ENCODE measurements at regions not wholly inside any gene's neighbourhood (a gene's known extent, or its start where the extent isn't known, plus 50 kb on each side); places are given as distances from the start of the nearest gene placed in this dataset.

DNA sequence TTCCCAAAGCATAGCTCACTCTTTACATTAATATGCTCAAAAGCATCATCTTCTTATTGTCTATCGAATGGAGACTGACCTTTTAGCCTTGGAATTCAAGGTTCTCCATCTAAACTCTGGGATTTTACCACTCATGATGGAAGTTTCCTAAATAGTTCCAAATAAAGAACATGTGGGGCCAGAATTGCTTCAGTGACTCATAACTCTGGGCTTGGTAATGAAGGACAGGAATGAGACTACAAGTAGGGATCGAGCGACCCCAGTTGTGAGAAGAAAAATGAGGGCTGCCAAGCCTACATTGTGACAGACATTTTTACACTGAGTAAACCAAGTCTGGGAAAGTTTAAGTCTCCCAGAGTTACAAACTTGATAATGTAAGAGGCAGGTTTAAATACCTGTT lies 269.9 kb downstream of the CBLL2 start:
- Histone ChIP-seq H3K4me1 (no peaks in the 10 kb centered on the region), H3K4me3 (no peak overlapping the region), H3K27me3 (no peaks in the 10 kb centered on the region), H3K27ac (no peak overlapping the region), H3K9me3 (no peaks in the 10 kb centered on the region), H3K36me3 (ENCODE audit: low read depth, missing control alignments) (no peaks in the 10 kb centered on the region)
- TF ChIP-seq, protein P1, sequence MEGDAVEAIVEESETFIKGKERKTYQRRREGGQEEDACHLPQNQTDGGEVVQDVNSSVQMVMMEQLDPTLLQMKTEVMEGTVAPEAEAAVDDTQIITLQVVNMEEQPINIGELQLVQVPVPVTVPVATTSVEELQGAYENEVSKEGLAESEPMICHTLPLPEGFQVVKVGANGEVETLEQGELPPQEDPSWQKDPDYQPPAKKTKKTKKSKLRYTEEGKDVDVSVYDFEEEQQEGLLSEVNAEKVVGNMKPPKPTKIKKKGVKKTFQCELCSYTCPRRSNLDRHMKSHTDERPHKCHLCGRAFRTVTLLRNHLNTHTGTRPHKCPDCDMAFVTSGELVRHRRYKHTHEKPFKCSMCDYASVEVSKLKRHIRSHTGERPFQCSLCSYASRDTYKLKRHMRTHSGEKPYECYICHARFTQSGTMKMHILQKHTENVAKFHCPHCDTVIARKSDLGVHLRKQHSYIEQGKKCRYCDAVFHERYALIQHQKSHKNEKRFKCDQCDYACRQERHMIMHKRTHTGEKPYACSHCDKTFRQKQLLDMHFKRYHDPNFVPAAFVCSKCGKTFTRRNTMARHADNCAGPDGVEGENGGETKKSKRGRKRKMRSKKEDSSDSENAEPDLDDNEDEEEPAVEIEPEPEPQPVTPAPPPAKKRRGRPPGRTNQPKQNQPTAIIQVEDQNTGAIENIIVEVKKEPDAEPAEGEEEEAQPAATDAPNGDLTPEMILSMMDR (IDR thresholded peaks at IDR 0.05) = no peak
- TF ChIP-seq POLR2A (IDR thresholded peaks at IDR 0.05) = no peak
- DNase-seq = no peak
- 92 to 95% methylated on average over 3 of the region's 3 CpGs for WGBS, 2 donors
- intact Hi-C loops (cut with DNase I; ENCODE audit: low total_unique reads) = no loop called here

DNA sequence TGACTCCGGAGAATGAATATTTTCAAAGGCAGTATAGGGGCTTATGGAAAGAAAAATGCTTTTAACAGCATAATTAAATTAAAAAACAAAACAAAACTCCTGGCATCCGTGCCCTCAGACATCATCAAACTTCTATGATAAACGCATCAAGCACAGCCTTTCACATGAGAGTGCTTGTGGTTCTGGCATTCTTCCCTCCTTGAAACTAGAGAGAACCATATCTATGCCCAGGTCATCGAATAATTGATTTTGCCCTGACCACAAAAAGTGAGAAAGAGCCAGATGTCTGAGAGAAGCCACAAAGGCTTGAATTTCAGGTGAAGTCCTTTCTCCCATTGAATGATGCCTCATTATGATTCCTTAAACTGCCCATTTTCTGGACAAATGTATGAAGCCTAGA lies 286.8 kb downstream of the CBLL2 start:
- no peaks in the 10 kb centered on the region for H3K27me3 ChIP-seq
- H3K4me1 ChIP-seq = no peaks in the 10 kb centered on the region
- no peaks in the 10 kb centered on the region for H3K36me3 ChIP-seq (ENCODE audit: low read depth, missing control alignments)
- no peak for TF ChIP-seq POLR2A (IDR thresholded peaks at IDR 0.05)
- TF ChIP-seq, protein P1 (IDR thresholded peaks at IDR 0.05) = no peak
- DNase-seq = no peak
- no peaks in the 10 kb centered on the region for H3K9me3 ChIP-seq
- no peak overlapping the region for H3K27ac ChIP-seq
- WGBS, 2 donors = 61 to 78% methylated on average over 4 of the region's 4 CpGs
- no peak overlapping the region for H3K4me3 ChIP-seq
- intact Hi-C loops (cut with DNase I; ENCODE audit: low total_unique reads) = no loop called here

DNA sequence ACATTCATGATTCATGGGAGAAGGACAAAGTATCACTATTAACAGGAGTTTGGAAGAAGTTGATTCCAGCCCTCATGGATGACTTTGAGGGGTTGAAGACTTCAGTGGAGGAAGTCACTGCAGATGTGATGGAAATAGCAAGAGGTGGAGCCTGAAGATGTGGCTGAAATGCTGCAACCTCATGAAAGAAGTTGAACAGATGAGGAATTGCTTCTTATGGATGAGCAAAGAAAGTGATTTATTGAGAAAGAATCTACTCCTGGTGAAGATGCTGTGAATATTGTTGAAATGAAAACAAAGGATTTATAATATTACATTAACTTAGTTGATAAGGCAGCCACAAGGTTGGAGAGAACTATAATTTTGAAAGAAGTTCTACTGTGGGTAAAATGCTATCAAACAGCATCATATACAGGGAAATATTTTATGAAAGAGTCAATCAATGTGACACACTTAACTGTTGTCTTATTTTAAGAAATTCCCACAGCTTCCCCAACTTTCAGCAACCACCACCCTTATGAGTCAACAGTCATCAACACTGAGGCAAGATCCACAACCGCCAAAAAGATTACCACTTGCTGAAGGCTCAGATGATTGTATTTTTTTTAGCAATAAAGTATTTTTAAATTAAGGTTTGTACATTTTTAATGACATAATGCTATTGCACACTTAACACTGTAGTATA lies 302.6 kb downstream of the CBLL2 start:
- H3K27ac ChIP-seq = no peak overlapping the region
- no peaks in the 10 kb centered on the region for H3K4me1 ChIP-seq
- WGBS, 2 donors = 90 to 93% methylated on average over 1 of the region's 1 CpG
- DNase-seq = no peak
- no peaks in the 10 kb centered on the region for H3K36me3 ChIP-seq (ENCODE audit: low read depth, missing control alignments)
- TF ChIP-seq POLR2A (IDR thresholded peaks at IDR 0.05) = no peak
- intact Hi-C loops (cut with DNase I; ENCODE audit: low total_unique reads) = no loop called here
- no peak overlapping the region for H3K4me3 ChIP-seq
- no peaks in the 10 kb centered on the region for H3K27me3 ChIP-seq
- no peaks in the 10 kb centered on the region for H3K9me3 ChIP-seq

DNA sequence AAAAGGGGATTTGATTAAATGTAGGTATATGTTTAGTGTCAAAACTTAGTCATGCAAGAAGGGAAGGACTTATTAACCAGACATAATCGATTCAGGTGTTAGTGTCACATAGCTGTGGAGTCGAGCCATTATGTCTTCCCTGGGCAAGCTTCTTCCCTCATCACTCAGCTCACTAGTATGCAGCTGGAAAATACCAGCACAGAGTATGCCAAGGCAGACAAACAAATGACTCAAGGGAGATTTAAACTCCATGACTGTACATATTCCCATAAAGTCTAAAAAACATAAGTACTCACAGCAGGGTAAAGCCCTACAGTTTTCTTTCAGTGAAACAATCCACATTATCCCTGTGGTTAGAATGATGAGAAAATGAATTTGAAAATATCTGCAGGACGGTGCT lies 304.5 kb downstream of the CBLL2 start:
- intact Hi-C loops (cut with DNase I; ENCODE audit: low total_unique reads) = no loop called here
- Histone ChIP-seq H3K4me1 (no peaks in the 10 kb centered on the region), H3K27ac (no peak overlapping the region), H3K9me3 (no peaks in the 10 kb centered on the region), H3K36me3 (ENCODE audit: low read depth, missing control alignments) (no peaks in the 10 kb centered on the region), H3K27me3 (no peaks in the 10 kb centered on the region), H3K4me3 (no peak overlapping the region)
- TF ChIP-seq POLR2A (IDR thresholded peaks at IDR 0.05) = no peak
- TF ChIP-seq, protein P1 (IDR thresholded peaks at IDR 0.05) = no peak
- 85 to 89% methylated on average over 3 of the region's 3 CpGs for WGBS, 2 donors
- DNase-seq = no peak

DNA sequence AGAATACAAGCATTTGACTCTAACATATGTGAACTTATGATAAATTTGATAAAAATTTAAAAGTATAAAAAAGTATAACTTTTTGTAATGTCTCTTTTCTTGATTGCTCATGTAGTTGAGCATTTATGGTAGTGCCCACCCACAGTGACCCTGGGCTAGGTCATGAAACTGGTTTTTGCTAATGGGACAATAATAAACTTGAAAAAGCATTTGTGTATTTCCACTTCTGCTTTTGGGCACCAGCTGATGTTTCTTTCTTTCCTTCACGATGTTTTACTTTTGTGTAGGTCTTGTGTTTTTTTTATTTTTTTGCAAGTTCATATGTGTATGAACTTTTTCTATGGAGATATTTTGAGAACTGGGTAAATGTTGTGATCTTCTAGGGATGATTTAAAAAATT lies 313.1 kb downstream of the CBLL2 start:
- Histone ChIP-seq H3K4me3 (no peak overlapping the region), H3K4me1 (no peaks in the 10 kb centered on the region), H3K36me3 (ENCODE audit: low read depth, missing control alignments) (no peaks in the 10 kb centered on the region), H3K27ac (no peak overlapping the region), H3K27me3 (no peaks in the 10 kb centered on the region), H3K9me3 (no peaks in the 10 kb centered on the region)
- DNase-seq = no peak
- TF ChIP-seq, protein P1 (IDR thresholded peaks at IDR 0.05) = no peak
- no peak for TF ChIP-seq POLR2A (IDR thresholded peaks at IDR 0.05)
- intact Hi-C loops (cut with DNase I; ENCODE audit: low total_unique reads) = no loop called here
- 79 to 88% methylated on average over 1 of the region's 1 CpG for WGBS, 2 donors

Data from testis (tissue), 2 donors.